Peyer's patch (tissue), 4 donors: ENCODE measurements at regions not wholly inside any gene's neighbourhood (a gene's known extent, or its start where the extent isn't known, plus 50 kb on each side); places are given as distances from the start of the nearest gene placed in this dataset.

ENCODE experiments used
- DNase-seq, 3 donors: peaks; one replicate each; pipeline ENCODE4 v3.0.0-alpha.2; 2017 to 2019
- H3K27ac ChIP-seq, 4 donors: fragments of 200-600 bp; sonication (generic); one replicate each; pipeline ENCODE4 v1.5.1; 2016 to 2019
- H3K27me3 ChIP-seq, 2 donors: fragments of 200-600 bp; sonication (generic); one replicate each; pipeline ENCODE4 v1.5.1; 2019
- H3K36me3 ChIP-seq, 3 donors: fragments of 200-600 bp; sonication (generic); one replicate each; pipeline ENCODE4 v1.5.1; 2016 to 2019
- H3K4me1 ChIP-seq, 4 donors: fragments of 200-600 bp; sonication (generic); one replicate each; pipeline ENCODE4 v1.5.1; 2016 to 2019
- H3K4me3 ChIP-seq, 4 donors: fragments of 200-600 bp; sonication (generic); 1 replicate in 3 of 4; 2 replicates in 1 of 4; pipeline ENCODE4 v1.5.1; 2016 to 2019; ENCODE audit warnings: mild to moderate bottlenecking in 1 of 4
- H3K9me3 ChIP-seq, 4 donors: fragments of 200-600 bp; sonication (generic); one replicate each; pipeline ENCODE4 v1.5.1; 2016 to 2019; ENCODE audit warnings: mild to moderate bottlenecking in 1 of 4
- POLR2A ChIP-seq, 2 donors: fragments of 450-650 bp; IDR thresholded peaks; one replicate each; pipeline ENCODE4 v1.5.1; 2017; ENCODE audit warnings: antibody characterized with exemption in 2 of 2, mild to moderate bottlenecking in 2 of 2, moderate library complexity in 2 of 2
- TF ChIP-seq, protein P1 (sequence below), 6 experiments: fragments of 450-650 bp in 4 of 6; fragments of 200-600 bp in 2 of 6; sonication (generic) in 1 of 6; IDR thresholded peaks; one replicate each; pipeline ENCODE4 v1.5.1; 2017 to 2019; ENCODE audit warnings: antibody characterized with exemption in 6 of 6, mild to moderate bottlenecking in 3 of 6, moderate library complexity in 1 of 6

DNA sequence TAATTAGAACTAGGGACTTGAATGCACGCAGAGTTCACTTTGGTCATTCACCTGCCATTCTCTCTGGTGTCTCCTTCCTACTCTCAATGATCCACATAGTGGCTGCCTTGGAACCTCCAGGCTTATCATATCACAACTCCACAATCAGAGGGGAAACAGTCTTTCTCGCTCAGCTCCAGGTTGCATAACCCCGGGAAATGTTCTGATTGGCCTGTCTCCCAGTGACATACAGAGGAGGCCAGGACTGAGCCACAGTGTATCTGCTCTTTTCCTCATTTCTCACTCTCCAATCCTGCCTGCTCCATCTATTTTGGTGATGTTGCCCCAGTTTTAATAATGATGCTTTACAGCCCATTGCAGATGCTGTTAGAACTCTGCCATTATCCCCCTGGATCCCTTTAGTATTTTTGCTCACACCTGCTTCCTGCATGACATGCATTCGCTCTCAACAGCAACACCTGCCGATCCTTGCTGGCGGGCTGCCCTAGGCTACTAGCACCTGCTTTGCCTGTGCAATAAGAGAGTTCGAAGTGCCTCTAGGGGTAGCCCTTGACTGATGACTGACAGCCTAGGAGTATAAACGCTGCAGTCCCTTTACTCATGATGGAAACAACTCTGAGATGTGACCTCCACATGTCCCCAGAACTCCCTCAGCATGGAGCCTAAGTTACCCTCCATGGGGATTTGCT, 211.3 kb upstream of the RPS6KA3 start:
- peak in 2 of 3 donors; percentile 60 to 64 for DNase-seq
- Histone ChIP-seq H3K36me3 (no peaks in the 10 kb centered on the region), H3K4me1 (no peaks in the 10 kb centered on the region), H3K4me3 (no peak overlapping the region), H3K27ac (no peak overlapping the region), H3K27me3 (no peaks in the 10 kb centered on the region), H3K9me3 (no peaks in the 10 kb centered on the region)
- TF ChIP-seq POLR2A (IDR thresholded peaks at IDR 0.05), result no peak
- TF ChIP-seq, protein P1, sequence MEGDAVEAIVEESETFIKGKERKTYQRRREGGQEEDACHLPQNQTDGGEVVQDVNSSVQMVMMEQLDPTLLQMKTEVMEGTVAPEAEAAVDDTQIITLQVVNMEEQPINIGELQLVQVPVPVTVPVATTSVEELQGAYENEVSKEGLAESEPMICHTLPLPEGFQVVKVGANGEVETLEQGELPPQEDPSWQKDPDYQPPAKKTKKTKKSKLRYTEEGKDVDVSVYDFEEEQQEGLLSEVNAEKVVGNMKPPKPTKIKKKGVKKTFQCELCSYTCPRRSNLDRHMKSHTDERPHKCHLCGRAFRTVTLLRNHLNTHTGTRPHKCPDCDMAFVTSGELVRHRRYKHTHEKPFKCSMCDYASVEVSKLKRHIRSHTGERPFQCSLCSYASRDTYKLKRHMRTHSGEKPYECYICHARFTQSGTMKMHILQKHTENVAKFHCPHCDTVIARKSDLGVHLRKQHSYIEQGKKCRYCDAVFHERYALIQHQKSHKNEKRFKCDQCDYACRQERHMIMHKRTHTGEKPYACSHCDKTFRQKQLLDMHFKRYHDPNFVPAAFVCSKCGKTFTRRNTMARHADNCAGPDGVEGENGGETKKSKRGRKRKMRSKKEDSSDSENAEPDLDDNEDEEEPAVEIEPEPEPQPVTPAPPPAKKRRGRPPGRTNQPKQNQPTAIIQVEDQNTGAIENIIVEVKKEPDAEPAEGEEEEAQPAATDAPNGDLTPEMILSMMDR (IDR thresholded peaks at IDR 0.05), result no peak

DNA sequence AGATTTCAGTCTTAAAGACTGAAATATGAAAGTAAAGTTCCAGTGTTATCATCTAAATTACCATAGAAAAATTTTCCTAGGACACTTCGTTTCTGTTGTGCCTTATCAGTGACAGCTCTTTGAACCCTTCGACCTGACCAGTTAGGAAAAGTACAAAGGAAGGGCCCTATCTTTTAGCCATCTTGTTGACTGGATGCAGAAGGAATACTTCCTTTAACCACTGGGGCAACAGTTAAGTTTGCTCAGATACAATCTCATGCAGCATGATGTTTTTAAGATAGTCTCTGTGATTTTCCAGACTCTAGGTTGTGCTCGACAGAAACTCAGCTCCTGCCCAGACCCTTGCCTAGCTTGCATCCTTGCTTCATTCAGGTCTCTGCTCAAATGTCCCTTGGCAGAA, 210.5 kb upstream of the RPS6KA3 start:
- Histone ChIP-seq H3K9me3 (no peaks in the 10 kb centered on the region), H3K36me3 (no peaks in the 10 kb centered on the region), H3K4me3 (no peak overlapping the region), H3K27ac (no peak overlapping the region), H3K27me3 (no peaks in the 10 kb centered on the region), H3K4me1 (no peaks in the 10 kb centered on the region)
- no peak for DNase-seq
- TF ChIP-seq POLR2A (IDR thresholded peaks at IDR 0.05), result no peak
- TF ChIP-seq, protein P1 (IDR thresholded peaks at IDR 0.05), result no peak

DNA sequence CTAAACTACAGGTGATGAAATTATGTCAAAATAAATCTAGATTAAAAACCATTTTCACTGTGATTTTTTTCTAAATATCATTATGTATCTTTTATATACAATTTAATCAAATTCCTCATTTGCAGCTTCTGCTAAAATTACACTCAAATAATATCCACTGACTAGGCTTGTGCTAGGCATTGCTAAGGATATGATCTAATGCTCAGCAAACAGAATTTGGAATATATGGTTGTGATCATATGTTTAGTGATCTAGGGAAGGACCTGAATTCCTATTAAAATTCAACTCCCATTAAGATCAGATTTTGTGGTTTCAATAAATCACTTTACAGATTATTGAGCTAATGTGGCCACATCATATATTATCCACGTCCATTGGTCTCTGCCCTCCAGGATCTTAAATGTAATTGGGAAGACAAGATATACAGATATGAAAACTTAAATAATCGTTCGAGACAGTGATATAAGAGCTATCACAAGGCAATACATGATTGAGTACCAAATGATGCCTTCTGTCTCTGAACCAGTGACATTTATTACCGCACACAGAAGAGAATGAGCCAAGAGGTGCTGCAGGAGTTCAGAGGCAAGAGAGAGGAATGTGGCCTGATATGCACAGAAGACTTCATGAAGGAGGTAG, 206.0 kb upstream of the RPS6KA3 start:
- no peaks in the 10 kb centered on the region for H3K36me3 ChIP-seq
- no peaks in the 10 kb centered on the region for H3K4me1 ChIP-seq
- H3K9me3 ChIP-seq, result no peaks in the 10 kb centered on the region
- no peaks in the 10 kb centered on the region for H3K27me3 ChIP-seq
- H3K27ac ChIP-seq, result no peak overlapping the region
- H3K4me3 ChIP-seq, result no peak overlapping the region
- TF ChIP-seq, protein P1 (IDR thresholded peaks at IDR 0.05), result no peak
- no peak for TF ChIP-seq POLR2A (IDR thresholded peaks at IDR 0.05)
- no peak for DNase-seq

DNA sequence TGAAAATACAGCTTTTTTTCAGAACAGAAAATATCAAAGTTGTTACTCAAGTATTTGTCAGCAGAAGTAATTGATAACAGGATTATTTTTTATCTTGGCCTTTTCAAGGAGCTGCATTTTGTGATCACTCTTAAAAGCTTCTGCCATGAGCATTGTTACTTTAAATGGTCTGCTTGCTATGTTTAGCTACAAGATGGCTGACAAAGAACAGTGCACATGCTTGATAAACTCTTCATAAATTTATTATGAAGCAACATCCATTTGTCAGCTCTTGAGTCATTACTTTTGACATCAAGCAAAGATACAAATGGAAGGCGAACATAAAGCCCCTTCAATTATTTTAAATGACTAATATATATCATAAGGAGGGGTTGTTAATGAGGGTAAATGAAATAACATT, 205.4 kb upstream of the RPS6KA3 start:
- no peak for DNase-seq
- TF ChIP-seq POLR2A (IDR thresholded peaks at IDR 0.05), result no peak
- TF ChIP-seq, protein P1 (IDR thresholded peaks at IDR 0.05), result no peak

DNA sequence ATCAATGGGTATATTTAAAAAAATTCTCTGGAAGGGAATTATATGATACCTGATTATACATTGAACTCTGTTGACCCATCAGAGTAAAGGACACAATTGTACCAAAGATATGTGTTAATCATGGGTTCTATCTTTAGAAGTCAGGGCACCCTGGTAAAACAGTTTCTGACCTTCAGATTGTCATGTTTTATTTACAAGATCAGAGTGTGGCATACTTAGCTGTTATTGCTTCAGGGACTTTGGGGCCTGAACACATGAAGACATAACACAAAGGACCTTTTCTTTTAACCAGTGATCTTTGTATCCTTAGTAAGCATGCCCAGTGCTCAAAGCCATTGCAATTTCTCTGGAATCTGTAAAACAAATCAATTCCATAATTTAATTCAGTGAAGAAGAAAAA, 204.8 kb upstream of the RPS6KA3 start:
- H3K27ac ChIP-seq, result no peak overlapping the region
- H3K27me3 ChIP-seq, result no peaks in the 10 kb centered on the region
- TF ChIP-seq, protein P1 (IDR thresholded peaks at IDR 0.05), result no peak
- no peak for TF ChIP-seq POLR2A (IDR thresholded peaks at IDR 0.05)
- H3K9me3 ChIP-seq, result no peaks in the 10 kb centered on the region
- no peak overlapping the region for H3K4me3 ChIP-seq
- no peak for DNase-seq
- no peaks in the 10 kb centered on the region for H3K36me3 ChIP-seq
- no peaks in the 10 kb centered on the region for H3K4me1 ChIP-seq

More for the DNA sequence above, 205.4 kb upstream of the RPS6KA3 start:
- no peak overlapping the region for H3K27ac ChIP-seq
- no peaks in the 10 kb centered on the region for H3K9me3 ChIP-seq
- H3K4me3 ChIP-seq, result no peak overlapping the region
- H3K27me3 ChIP-seq, result no peaks in the 10 kb centered on the region
- H3K36me3 ChIP-seq, result no peaks in the 10 kb centered on the region
- no peaks in the 10 kb centered on the region for H3K4me1 ChIP-seq
